K562 (cell line): ENCODE measurements at regions not wholly inside any gene's neighbourhood (a gene's known extent, or its start where the extent isn't known, plus 50 kb on each side); places are given as distances from the start of the nearest gene placed in this dataset.

Source experiments
- CTCF ChIP-seq, 3 experiments: IDR thresholded peaks in 2 of 3; conservative IDR thresholded peaks in 1 of 3; 2 replicates each; pipeline ENCODE4 v1.5.1; 2011 to 2012; ENCODE audit warnings: low read length in 3 of 3, mild to moderate bottlenecking in 3 of 3, control low read depth in 2 of 3, improper control_type of control experiment in 1 of 3, inconsistent platforms in 1 of 3, low read depth in 1 of 3, mixed read lengths in 1 of 3, moderate library complexity in 1 of 3; ENCODE audit not compliant: insufficient read depth in 2 of 3
- HDGF ChIP-seq: fragments of 450-650 bp; IDR thresholded peaks from 2 replicates; pipeline ENCODE4 v1.6.1; 2016
- NCOR1 ChIP-seq: fragments of 450-650 bp; IDR thresholded peaks from 2 replicates; pipeline ENCODE4 v1.6.1; 2016; ENCODE audit warnings: mild to moderate bottlenecking, moderate library complexity

- TF ChIP-seq HDGF (no peak), CTCF (IDR thresholded peaks at IDR 0.05 in 2 of 3, conservative IDR thresholded peaks at IDR 0.05 in 1 of 3; ENCODE audit: insufficient read depth in 2 of 3, low read depth in 1 of 3, low read length in 3 of 3) (no peak), NCOR1 (no peak)
Measured at GRCh38 chr4:133921280-133922195, 280.1 kb downstream of the PABPC4L start.
